ENCODE measurements at regions not wholly inside any gene's neighbourhood (a gene's known extent, or its start where the extent isn't known, plus 50 kb on each side); places are given as distances from the start of the nearest gene placed in this dataset.

DNA sequence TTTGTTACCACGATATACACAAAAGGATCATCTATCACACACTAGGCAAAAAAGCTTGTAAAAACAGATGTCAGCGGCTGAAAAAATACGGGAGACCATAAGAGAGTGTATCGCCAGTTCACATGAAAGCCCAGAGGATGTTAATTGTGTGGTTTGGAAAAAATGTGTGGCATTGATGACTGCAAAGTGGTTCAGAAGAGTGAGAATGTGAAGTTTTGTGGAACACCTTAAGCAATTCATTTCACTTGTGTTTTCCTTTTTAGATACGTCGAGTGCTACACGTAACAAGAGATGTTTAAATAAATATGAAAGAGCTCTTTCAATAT is 61.7 kb upstream of the DAPL1 start:
- no peak for TF ChIP-seq POLR2A (IDR thresholded peaks at IDR 0.05; ENCODE audit: low read length)
- TF ChIP-seq GATA1 (IDR thresholded peaks at IDR 0.05; ENCODE audit: low read depth, low read length) = no peak
